Calu3 (cell line): ENCODE measurements at regions not wholly inside any gene's neighbourhood (a gene's known extent, or its start where the extent isn't known, plus 50 kb on each side); places are given as distances from the start of the nearest gene placed in this dataset.

ENCODE experiments used
- BruUV-seq: library from RNA; stranded (reverse); fragments of 400-500 nt; replicated peaks from 2 replicates; lab custom pipeline; 2021; lab: Mats Ljungman, UMichigan
- CTCF ChIA-PET: fragments of 300-600 bp; sonication (Branson Sonifier 250); formaldehyde crosslinking; loops from one replicate; lab custom pipeline; 2022; ENCODE audit warnings: antibody characterized with exemption; lab: Charles Lee
- DNase-seq: peaks from one replicate; pipeline ENCODE4 v3.0.0; 2022
- H3K27ac Mint-ChIP-seq: one replicate; pipeline ENCODE4 v1.8.0; 2022; ENCODE audit warnings: mixed read lengths; ENCODE audit not compliant: unreplicated experiment
- H3K27me3 Mint-ChIP-seq: one replicate; pipeline ENCODE4 v1.8.0; 2022; ENCODE audit warnings: mixed read lengths; ENCODE audit not compliant: unreplicated experiment
- H3K36me3 Mint-ChIP-seq: one replicate; pipeline ENCODE4 v1.8.0; 2022; ENCODE audit warnings: mild to moderate bottlenecking, moderate library complexity, mixed read lengths; ENCODE audit not compliant: insufficient read depth, unreplicated experiment
- H3K4me1 Mint-ChIP-seq: one replicate; pipeline ENCODE4 v1.8.0; 2022; ENCODE audit warnings: mild to moderate bottlenecking, low read depth, mixed read lengths; ENCODE audit not compliant: unreplicated experiment
- H3K4me3 Mint-ChIP-seq: one replicate; pipeline ENCODE4 v1.8.0; 2022; ENCODE audit warnings: mild to moderate bottlenecking, low read depth, moderate library complexity, mixed read lengths; ENCODE audit not compliant: unreplicated experiment
- H3K9me3 Mint-ChIP-seq: one replicate; pipeline ENCODE4 v1.8.0; 2022; ENCODE audit warnings: low read depth, mixed read lengths; ENCODE audit not compliant: unreplicated experiment
- CTCF ChIP-seq: fragments of 200-600 bp; IDR thresholded peaks from one replicate; pipeline ENCODE4 v1.8.0; 2022; ENCODE audit warnings: antibody characterized with exemption; ENCODE audit not compliant: unreplicated experiment
- intact Hi-C: fragments of 100-400 bp; cut with micrococcal nuclease; formaldehyde crosslinking; loops from one replicate; pipeline ENCODE4 v1.10.0; 2022; ENCODE audit not compliant: unreplicated experiment

- CTCF ChIA-PET = no interaction called here
- Mint-ChIP-seq H3K4me1 (no peaks in the 10 kb centered on the region), H3K27me3 (no peaks in the 10 kb centered on the region), H3K9me3 (no peaks in the 10 kb centered on the region), H3K36me3 (no peaks in the 10 kb centered on the region), H3K4me3 (no peak overlapping the region), H3K27ac (no peak overlapping the region)
- no peak for TF ChIP-seq CTCF
- intact Hi-C loops = no loop called here
- BruUV-seq = no TSS peak
- no peak for DNase-seq
Measured at GRCh38 chr9:87436716-87437115, 61.0 kb upstream of the DAPK1 start.

- no peak for DNase-seq
- H3K27ac Mint-ChIP-seq = no peak overlapping the region
- intact Hi-C loops = no loop called here
- H3K36me3 Mint-ChIP-seq = no peaks in the 10 kb centered on the region
- no TSS peak for BruUV-seq
- CTCF ChIA-PET = interaction anchor here (1.6 kb wide), 1 partner anchor 9 kb away, joined by 3 read pairs; no protein-coding TSS in a partner anchor
- H3K4me3 Mint-ChIP-seq = no peak overlapping the region
- H3K9me3 Mint-ChIP-seq = peaks cover 2% of the 10 kb centered on the region
- H3K27me3 Mint-ChIP-seq = no peaks in the 10 kb centered on the region
- H3K4me1 Mint-ChIP-seq = no peaks in the 10 kb centered on the region
- no peak for TF ChIP-seq CTCF
Measured at GRCh38 chr9:87437966-87438365, 59.7 kb upstream of the DAPK1 start.

GRCh38 chr9:87441251-87441650 lies 56.4 kb upstream of the DAPK1 start:
- BruUV-seq = no TSS peak
- no peak for TF ChIP-seq CTCF
- no peak overlapping the region for H3K4me3 Mint-ChIP-seq
- no peaks in the 10 kb centered on the region for H3K27me3 Mint-ChIP-seq
- no peak for DNase-seq
- peaks cover 2% of the 10 kb centered on the region for H3K9me3 Mint-ChIP-seq
- H3K27ac Mint-ChIP-seq = no peak overlapping the region
- H3K36me3 Mint-ChIP-seq = no peaks in the 10 kb centered on the region
- H3K4me1 Mint-ChIP-seq = no peaks in the 10 kb centered on the region
- intact Hi-C loops = no loop called here
- CTCF ChIA-PET = no interaction called here

- intact Hi-C loops = no loop called here
- Mint-ChIP-seq H3K9me3 (peaks cover 2% of the 10 kb centered on the region), H3K4me1 (no peaks in the 10 kb centered on the region), H3K36me3 (no peaks in the 10 kb centered on the region), H3K27ac (no peak overlapping the region), H3K4me3 (no peak overlapping the region), H3K27me3 (no peaks in the 10 kb centered on the region)
- no peak for DNase-seq
- BruUV-seq = no TSS peak
- CTCF ChIA-PET = interaction anchor here (0.5 kb wide), 1 partner anchor 24 kb away, joined by 3 read pairs; no protein-coding TSS in a partner anchor
- TF ChIP-seq CTCF = no peak
Measured at GRCh38 chr9:87442451-87442850, 55.2 kb upstream of the DAPK1 start.
